CD4-positive, alpha-beta T cell treated with Interleukin-1 beta for 1 hour (primary cell): ENCODE measurements at regions not wholly inside any gene's neighbourhood (a gene's known extent, or its start where the extent isn't known, plus 50 kb on each side); places are given as distances from the start of the nearest gene placed in this dataset.
"Not testable (repeated sequence)": the region's sequence is repeated elsewhere in the genome, so short reads cannot be mapped to it uniquely, and the experiment has no call there.

Source experiments
- DNase-seq, 2 donors: peaks; one replicate each; pipeline ENCODE4 v3.0.0-alpha.2; 2020 to 2022

- DNase-seq = no peak
These were observed 1619.1 kb upstream of the ACO1 start for GRCh38 chr9:30765318-30765717.

- DNase-seq = no peak
These were observed 1613.2 kb upstream of the ACO1 start for GRCh38 chr9:30771163-30771708.

DNA sequence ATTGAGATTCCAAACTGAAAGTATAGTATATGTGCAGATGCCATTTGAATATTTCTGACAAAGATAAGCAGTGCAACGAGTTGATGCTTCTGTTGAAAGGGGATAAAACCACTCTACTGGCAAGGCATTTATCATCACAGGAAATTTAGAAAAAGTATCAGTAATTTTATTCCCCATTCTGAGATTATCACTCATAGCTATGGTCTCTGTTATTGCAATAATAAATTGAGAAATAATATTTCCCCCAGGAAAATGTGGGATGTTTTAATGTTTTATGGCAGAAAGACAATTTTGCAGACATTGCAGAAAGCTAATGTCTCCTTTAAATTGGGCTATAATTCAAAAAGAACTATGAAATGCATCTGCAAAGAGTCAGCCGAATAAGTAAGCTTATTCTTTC is 1612.7 kb upstream of the ACO1 start:
- DNase-seq = no peak

DNA sequence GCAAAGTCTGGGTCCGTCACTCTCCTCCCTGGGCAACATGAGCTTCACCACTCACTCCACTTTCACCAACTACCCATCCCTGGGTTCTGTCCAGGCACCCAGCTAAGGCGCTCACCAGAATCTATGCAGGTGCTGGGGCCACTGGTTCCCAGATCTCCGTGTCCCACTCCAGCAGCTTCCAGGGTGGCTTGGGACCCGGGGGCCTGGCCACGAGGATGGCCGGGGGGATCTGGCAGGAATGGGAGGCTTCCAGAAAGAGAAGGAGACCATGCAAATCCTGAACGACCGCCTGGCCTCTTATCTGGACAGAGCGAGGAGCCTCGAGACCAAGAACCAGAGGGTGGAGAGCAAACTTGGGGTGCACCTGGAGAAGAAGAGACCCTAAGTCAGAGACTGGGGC is 1611.0 kb upstream of the ACO1 start:
- DNase-seq = no peak

- no peak for DNase-seq
These were observed 1610.1 kb upstream of the ACO1 start for GRCh38 chr9:30774326-30774725.

DNA sequence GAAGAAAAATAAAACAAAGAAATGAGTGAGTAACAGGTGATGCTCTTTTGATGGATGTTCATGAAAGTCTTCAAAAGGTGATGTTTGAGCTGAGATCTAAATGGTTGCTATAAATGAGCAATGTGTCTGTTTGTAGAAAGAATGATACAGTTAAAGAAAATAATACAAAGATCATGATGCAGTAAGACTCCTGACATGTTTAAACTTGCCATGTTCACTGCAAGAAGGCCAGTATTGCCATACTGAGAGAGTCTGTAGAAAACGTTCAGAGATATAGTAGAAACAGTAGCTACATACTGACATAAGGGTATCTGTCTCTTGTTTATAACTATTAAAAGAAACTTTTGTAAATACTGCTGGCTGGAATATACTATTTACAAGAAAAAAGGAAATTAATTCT is 1609.2 kb upstream of the ACO1 start:
- no peak for DNase-seq

GRCh38 chr9:30796764-30797163 is 1587.7 kb upstream of the ACO1 start:
- DNase-seq = no peak

- no peak for DNase-seq
These were observed 1584.8 kb upstream of the ACO1 start for GRCh38 chr9:30799527-30800101.

DNA sequence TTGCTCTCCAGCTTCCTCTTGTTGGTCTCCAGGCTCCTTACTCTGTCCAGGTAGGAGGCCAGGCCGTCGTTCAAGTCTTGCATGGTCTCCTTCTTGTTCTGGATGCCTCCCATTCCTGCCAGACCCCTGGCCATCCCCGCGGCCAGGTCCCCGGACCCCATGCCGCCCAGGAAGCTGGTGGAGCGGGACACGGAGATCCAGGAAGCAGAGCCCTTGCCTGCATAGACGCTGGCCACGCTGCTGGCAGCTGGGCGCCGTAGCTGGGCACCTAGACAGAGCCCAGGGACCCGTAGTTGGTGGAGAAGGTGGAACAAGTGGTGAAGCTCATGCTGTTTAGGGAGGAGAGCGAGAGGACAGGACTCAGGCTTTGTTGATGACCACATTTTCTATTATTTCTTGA is 1584.0 kb upstream of the ACO1 start:
- no peak for DNase-seq

DNA sequence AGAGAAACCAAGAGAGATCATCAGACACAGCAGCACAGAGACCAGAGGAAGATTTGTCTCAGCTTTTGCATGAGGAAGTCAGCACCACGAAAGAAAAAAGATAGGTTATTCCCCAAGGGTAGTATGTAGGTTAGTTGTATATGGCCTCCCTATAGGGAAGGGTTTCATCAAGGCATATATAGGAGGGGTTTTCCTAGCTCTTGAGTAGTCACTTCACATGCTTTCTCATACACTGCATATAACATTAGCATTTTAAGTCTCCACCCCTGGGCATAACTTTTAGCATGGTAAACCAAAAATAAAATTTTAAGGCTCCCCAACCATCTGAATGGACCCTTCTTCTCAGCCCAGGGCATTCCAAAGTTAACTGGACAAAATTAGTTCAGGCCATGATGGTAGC is 1571.6 kb upstream of the ACO1 start:
- DNase-seq = no peak

DNA sequence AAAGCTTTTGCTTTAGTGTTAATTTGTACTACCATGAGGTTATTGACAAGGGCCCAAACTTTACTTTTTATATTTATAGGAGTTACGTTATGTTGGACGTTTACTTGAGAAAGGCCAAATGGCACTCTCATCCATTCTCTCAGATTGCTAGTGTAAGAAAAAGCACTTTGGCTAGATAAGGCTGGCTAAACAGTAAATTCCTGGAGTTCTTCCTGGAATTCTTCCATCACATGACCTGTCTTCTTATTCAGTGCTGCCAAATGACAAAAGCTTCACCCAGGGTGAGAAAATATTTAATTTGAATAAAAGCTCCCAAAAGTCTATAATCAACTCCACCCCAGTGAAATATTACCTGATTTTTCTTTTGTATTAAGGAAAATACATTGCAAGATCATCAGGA is 1568.9 kb upstream of the ACO1 start:
- DNase-seq = no peak

- DNase-seq = no peak
These were observed 1539.3 kb upstream of the ACO1 start for GRCh38 chr9:30845136-30845535.

GRCh38 chr9:30846651-30847050 is 1537.8 kb upstream of the ACO1 start:
- no peak for DNase-seq

- DNase-seq = no peak
These were observed 1532.8 kb upstream of the ACO1 start for GRCh38 chr9:30851600-30851999.

- no peak for DNase-seq
These were observed 1483.7 kb upstream of the ACO1 start for GRCh38 chr9:30900706-30901105.

GRCh38 chr9:30913331-30913730 is 1471.1 kb upstream of the ACO1 start:
- DNase-seq = no peak

- no peak for DNase-seq
These were observed 1469.0 kb upstream of the ACO1 start for GRCh38 chr9:30915451-30915850.

DNA sequence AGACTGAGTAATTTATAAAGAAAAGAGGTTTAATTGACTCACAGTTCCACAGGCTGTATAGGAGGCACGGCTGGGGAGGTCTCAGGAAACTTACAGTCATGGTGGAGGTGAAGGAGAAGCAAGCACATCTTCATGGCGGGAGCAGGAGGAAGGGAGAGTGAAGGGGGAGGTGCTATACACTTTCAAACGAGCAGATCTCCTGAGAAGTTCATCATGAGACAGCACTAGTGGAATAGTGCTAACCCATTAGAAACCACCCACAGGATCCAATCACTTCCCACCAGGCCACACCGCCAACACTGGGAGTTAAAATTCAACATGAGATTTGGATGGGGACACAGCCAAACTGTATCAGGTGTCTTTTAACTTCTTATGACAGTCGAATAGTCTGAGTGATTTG is 1459.3 kb upstream of the ACO1 start:
- no peak for DNase-seq

- DNase-seq = no peak
These were observed 1458.8 kb upstream of the ACO1 start for GRCh38 chr9:30925635-30926034.

GRCh38 chr9:30928045-30928444 is 1456.4 kb upstream of the ACO1 start:
- DNase-seq = no peak

GRCh38 chr9:30932226-30932625 is 1452.2 kb upstream of the ACO1 start:
- DNase-seq = no peak

GRCh38 chr9:30935730-30936129 is 1448.7 kb upstream of the ACO1 start:
- DNase-seq = no peak

- no peak for DNase-seq
These were observed 1447.3 kb upstream of the ACO1 start for GRCh38 chr9:30937106-30937505.

DNA sequence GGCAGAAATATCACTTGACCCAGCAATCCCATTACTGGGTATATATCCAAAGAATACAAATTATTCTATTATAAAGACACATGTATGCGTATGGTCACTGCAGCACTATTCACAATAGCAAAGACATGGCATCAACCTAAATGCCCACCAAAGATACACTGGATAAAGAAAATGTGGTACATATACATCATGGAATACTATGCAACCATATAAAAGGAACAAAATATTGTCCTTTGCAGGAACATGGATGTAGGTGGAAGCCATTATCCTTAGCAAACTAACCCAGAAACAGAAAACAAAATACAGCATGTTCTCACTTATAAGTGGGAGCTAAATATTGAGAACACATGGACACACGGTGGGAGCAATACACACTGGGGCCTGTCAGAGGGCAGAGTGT is 1441.6 kb upstream of the ACO1 start:
- not testable (repeated sequence) for DNase-seq

- DNase-seq = no peak
These were observed 1440.8 kb upstream of the ACO1 start for GRCh38 chr9:30943446-30944224.
